GM18507 (cell line): ENCODE measurements at regions not wholly inside any gene's neighbourhood (a gene's known extent, or its start where the extent isn't known, plus 50 kb on each side); places are given as distances from the start of the nearest gene placed in this dataset.

Experiments
- DNase-seq: peaks from one replicate; pipeline ENCODE4 v3.0.0; 2011; ENCODE audit warnings: low read depth; ENCODE audit not compliant: insufficient read length; ENCODE audit errors: extremely low spot score
- FAIRE-seq: peaks from 2 replicates; lab custom pipeline; 2011; peaks lifted over from hg19 to GRCh38; lab: Jason Lieb, UNC

- FAIRE-seq (no peak), DNase-seq (no peak)
Measured at GRCh38 chr9:80213613-80214012, 641.8 kb downstream of the TLE4 start.

- FAIRE-seq (no peak), DNase-seq (no peak)
Measured at GRCh38 chr9:80208696-80209095, 636.9 kb downstream of the TLE4 start.

GRCh38 chr9:80204054-80204453 is 632.3 kb downstream of the TLE4 start:
- no peak for FAIRE-seq

GRCh38 chr9:80197661-80198060 is 625.9 kb downstream of the TLE4 start:
- no peak for DNase-seq
- no peak for FAIRE-seq

More at GRCh38 chr9:80204054-80204453, 632.3 kb downstream of the TLE4 start:
- no peak for DNase-seq

- no peak for DNase-seq
- FAIRE-seq: no peak
Measured at GRCh38 chr9:80191108-80191507, 619.3 kb downstream of the TLE4 start.

- FAIRE-seq: no peak
Measured at GRCh38 chr9:80188579-80188978, 616.8 kb downstream of the TLE4 start.

GRCh38 chr9:80185112-80185738 is 613.5 kb downstream of the TLE4 start:
- no peak for DNase-seq
- no peak for FAIRE-seq

More at GRCh38 chr9:80188579-80188978, 616.8 kb downstream of the TLE4 start:
- DNase-seq: no peak

GRCh38 chr9:80177949-80178480 is 606.2 kb downstream of the TLE4 start:
- FAIRE-seq (no peak), DNase-seq (no peak)

- DNase-seq (peak; percentile 1), FAIRE-seq (no peak)
Measured at GRCh38 chr9:80175286-80176150, 603.8 kb downstream of the TLE4 start.

- FAIRE-seq (no peak), DNase-seq (no peak)
Measured at GRCh38 chr9:80163889-80164288, 592.1 kb downstream of the TLE4 start.

- no peak for FAIRE-seq
Measured at GRCh38 chr9:80158554-80159170, 586.9 kb downstream of the TLE4 start.

GRCh38 chr9:80158131-80158530 is 586.4 kb downstream of the TLE4 start:
- no peak for FAIRE-seq

More at GRCh38 chr9:80158554-80159170, 586.9 kb downstream of the TLE4 start:
- DNase-seq: no peak

GRCh38 chr9:80157561-80157983 is 585.8 kb downstream of the TLE4 start:
- DNase-seq: no peak
- no peak for FAIRE-seq

More at GRCh38 chr9:80158131-80158530, 586.4 kb downstream of the TLE4 start:
- DNase-seq: no peak

- DNase-seq: no peak
- no peak for FAIRE-seq
Measured at GRCh38 chr9:80156756-80157472, 585.1 kb downstream of the TLE4 start.

- DNase-seq (no peak), FAIRE-seq (no peak)
Measured at GRCh38 chr9:80156262-80156661, 584.5 kb downstream of the TLE4 start.

- DNase-seq (no peak), FAIRE-seq (no peak)
Measured at GRCh38 chr9:80147866-80148265, 576.1 kb downstream of the TLE4 start.

- no peak for FAIRE-seq
- no peak for DNase-seq
Measured at GRCh38 chr9:80146466-80146865, 574.7 kb downstream of the TLE4 start.

- FAIRE-seq (no peak), DNase-seq (no peak)
Measured at GRCh38 chr9:80144856-80145255, 573.1 kb downstream of the TLE4 start.

- FAIRE-seq (no peak), DNase-seq (no peak)
Measured at GRCh38 chr9:80144406-80144805, 572.6 kb downstream of the TLE4 start.
